ENCODE measurements at regions not wholly inside any gene's neighbourhood (a gene's known extent, or its start where the extent isn't known, plus 50 kb on each side); places are given as distances from the start of the nearest gene placed in this dataset.

DNA sequence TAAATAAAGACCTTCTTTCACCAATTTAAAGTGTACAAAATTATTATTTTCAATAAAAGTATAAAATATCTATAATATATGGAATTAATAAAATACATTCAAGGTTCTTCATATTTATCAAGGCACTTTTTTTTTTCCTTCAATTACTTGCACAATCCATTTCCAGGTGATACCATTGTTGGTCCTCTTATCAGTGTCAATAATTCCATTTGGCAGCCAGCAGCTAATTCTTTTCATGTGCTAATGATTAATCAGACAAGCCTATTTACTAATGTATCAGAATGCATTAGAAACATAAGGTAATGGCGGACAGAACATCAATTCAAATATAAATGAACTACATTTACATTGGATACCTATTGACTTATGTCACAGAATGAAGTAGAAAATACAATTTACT, 622.2 kb downstream of the TOX3 start:
- no peak overlapping the region for H3K27ac Mint-ChIP-seq
- no peak overlapping the region for H3K4me3 Mint-ChIP-seq
- H3K9me3 Mint-ChIP-seq: no peaks in the 10 kb centered on the region
- no peaks in the 10 kb centered on the region for H3K4me1 Mint-ChIP-seq (ENCODE audit: low read depth)
- intact Hi-C loops (cut with micrococcal nuclease): no loop called here
- no peaks in the 10 kb centered on the region for H3K27me3 Mint-ChIP-seq
- H3K36me3 Mint-ChIP-seq (ENCODE audit: low read depth): no peaks in the 10 kb centered on the region

DNA sequence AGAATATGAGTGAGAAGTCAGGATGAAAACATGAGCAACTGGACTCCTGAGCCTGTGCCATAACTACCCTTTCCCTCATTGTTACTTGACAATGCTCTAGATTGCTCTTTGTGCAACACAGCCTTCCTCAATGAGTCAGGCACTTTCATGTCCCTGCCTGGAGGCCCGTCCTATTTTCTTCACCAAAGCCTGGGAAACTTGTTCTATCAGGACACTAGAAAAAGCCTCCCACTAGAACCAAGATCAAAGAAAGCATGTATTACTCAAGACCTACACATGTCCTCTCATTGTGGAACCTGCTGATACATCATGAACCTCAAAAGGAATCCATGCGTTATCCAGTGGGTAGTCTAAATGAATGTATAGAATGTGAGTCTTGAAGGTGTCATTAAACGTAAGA, 624.5 kb downstream of the TOX3 start:
- intact Hi-C loops (cut with micrococcal nuclease): no loop called here

GRCh38 chr16:51919736-51920135, 627.2 kb downstream of the TOX3 start:
- no peaks in the 10 kb centered on the region for H3K27me3 Mint-ChIP-seq
- no peak overlapping the region for H3K27ac Mint-ChIP-seq
- no peaks in the 10 kb centered on the region for H3K36me3 Mint-ChIP-seq (ENCODE audit: low read depth)
- H3K4me3 Mint-ChIP-seq: no peak overlapping the region
- H3K9me3 Mint-ChIP-seq: no peaks in the 10 kb centered on the region
- no peaks in the 10 kb centered on the region for H3K4me1 Mint-ChIP-seq (ENCODE audit: low read depth)
- intact Hi-C loops (cut with micrococcal nuclease): no loop called here

More for the DNA sequence above, 624.5 kb downstream of the TOX3 start:
- H3K9me3 Mint-ChIP-seq: no peaks in the 10 kb centered on the region
- H3K36me3 Mint-ChIP-seq (ENCODE audit: low read depth): no peaks in the 10 kb centered on the region
- no peak overlapping the region for H3K27ac Mint-ChIP-seq
- H3K4me3 Mint-ChIP-seq: no peak overlapping the region
- no peaks in the 10 kb centered on the region for H3K4me1 Mint-ChIP-seq (ENCODE audit: low read depth)
- no peaks in the 10 kb centered on the region for H3K27me3 Mint-ChIP-seq

DNA sequence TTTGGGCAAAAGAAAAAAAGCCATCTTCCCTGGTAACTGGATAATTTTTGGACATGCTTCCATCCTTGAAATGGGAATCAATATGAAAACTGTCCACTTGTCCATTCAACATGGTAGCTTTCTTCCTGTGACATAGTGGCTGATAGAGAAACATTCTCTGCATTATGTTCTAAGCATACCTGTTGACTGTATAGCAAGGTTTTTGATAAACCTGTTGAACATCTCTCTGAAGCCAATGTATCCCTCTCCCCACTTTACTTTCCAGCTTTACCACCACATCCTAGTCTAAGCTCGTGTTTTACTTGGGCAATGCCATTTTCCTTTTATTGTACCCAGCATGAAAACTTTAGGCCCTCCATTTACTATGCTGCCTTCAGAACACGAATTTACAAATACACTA, 630.1 kb downstream of the TOX3 start:
- Mint-ChIP-seq H3K27me3 (no peaks in the 10 kb centered on the region), H3K36me3 (ENCODE audit: low read depth) (no peaks in the 10 kb centered on the region), H3K27ac (no peak overlapping the region), H3K4me1 (ENCODE audit: low read depth) (no peaks in the 10 kb centered on the region), H3K9me3 (no peaks in the 10 kb centered on the region), H3K4me3 (no peak overlapping the region)
- intact Hi-C loops (cut with micrococcal nuclease): no loop called here

DNA sequence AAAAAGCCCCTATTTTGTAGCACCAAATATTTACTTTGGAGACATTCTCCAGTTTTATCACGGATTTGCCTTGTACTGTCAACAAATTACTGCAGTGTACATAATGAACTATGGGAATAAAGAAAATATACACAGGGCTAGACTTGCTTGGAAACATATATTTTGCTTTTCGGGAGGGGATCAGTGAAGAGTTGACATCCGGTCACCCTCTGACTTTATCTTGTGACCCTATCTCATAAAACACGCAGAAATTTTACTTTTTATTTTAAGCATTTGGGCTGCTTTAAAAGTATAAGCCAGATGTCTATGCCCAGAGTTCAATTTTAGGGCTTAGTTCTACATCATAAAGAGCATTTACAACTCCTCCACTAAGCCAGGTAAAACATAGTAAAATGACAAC, 630.7 kb downstream of the TOX3 start:
- no peaks in the 10 kb centered on the region for H3K27me3 Mint-ChIP-seq
- H3K4me1 Mint-ChIP-seq (ENCODE audit: low read depth): no peaks in the 10 kb centered on the region
- H3K27ac Mint-ChIP-seq: no peak overlapping the region
- no peak overlapping the region for H3K4me3 Mint-ChIP-seq
- no peaks in the 10 kb centered on the region for H3K9me3 Mint-ChIP-seq
- intact Hi-C loops (cut with micrococcal nuclease): no loop called here
- no peaks in the 10 kb centered on the region for H3K36me3 Mint-ChIP-seq (ENCODE audit: low read depth)

GRCh38 chr16:51907680-51908079, 639.3 kb downstream of the TOX3 start:
- Mint-ChIP-seq H3K27me3 (no peaks in the 10 kb centered on the region), H3K4me3 (no peak overlapping the region), H3K4me1 (ENCODE audit: low read depth) (no peaks in the 10 kb centered on the region), H3K36me3 (ENCODE audit: low read depth) (no peaks in the 10 kb centered on the region), H3K9me3 (no peaks in the 10 kb centered on the region), H3K27ac (no peak overlapping the region)
- intact Hi-C loops (cut with micrococcal nuclease): no loop called here

- H3K36me3 Mint-ChIP-seq (ENCODE audit: low read depth): no peaks in the 10 kb centered on the region
- no peaks in the 10 kb centered on the region for H3K4me1 Mint-ChIP-seq (ENCODE audit: low read depth)
- H3K27me3 Mint-ChIP-seq: no peaks in the 10 kb centered on the region
- intact Hi-C loops (cut with micrococcal nuclease): no loop called here
- peaks cover 9% of the 10 kb centered on the region for H3K9me3 Mint-ChIP-seq
- H3K4me3 Mint-ChIP-seq: no peak overlapping the region
- no peak overlapping the region for H3K27ac Mint-ChIP-seq
Measured at GRCh38 chr16:51900221-51900780, 646.6 kb downstream of the TOX3 start.

- Mint-ChIP-seq H3K4me3 (no peak overlapping the region), H3K4me1 (ENCODE audit: low read depth) (no peaks in the 10 kb centered on the region), H3K27me3 (no peaks in the 10 kb centered on the region), H3K9me3 (peaks cover 9% of the 10 kb centered on the region), H3K27ac (no peak overlapping the region), H3K36me3 (ENCODE audit: low read depth) (no peaks in the 10 kb centered on the region)
- intact Hi-C loops (cut with micrococcal nuclease): no loop called here
Measured at GRCh38 chr16:51898872-51899271, 648.1 kb downstream of the TOX3 start.

DNA sequence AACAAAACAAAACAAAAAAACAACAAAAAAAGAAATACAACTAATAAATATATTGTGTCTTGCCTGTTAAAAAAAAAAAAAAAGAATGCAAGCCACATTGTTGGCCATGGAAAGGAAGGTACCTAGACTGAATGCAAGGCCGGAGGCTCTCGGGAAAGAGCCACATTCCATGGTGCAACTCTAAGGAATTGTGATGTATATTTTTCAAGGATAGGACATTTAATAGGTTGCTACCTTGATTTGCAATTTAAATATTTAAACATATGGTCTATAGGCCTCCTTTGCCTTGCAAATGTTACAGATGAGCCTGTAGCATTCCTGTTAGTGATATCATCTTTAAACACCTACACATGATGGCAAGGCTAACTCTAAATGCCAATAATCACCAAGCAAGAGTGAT, 650.9 kb downstream of the TOX3 start:
- no peak overlapping the region for H3K4me3 Mint-ChIP-seq
- intact Hi-C loops (cut with micrococcal nuclease): no loop called here
- no peaks in the 10 kb centered on the region for H3K36me3 Mint-ChIP-seq (ENCODE audit: low read depth)
- peaks cover 18% of the 10 kb centered on the region for H3K9me3 Mint-ChIP-seq
- H3K4me1 Mint-ChIP-seq (ENCODE audit: low read depth): no peaks in the 10 kb centered on the region
- no peaks in the 10 kb centered on the region for H3K27me3 Mint-ChIP-seq
- H3K27ac Mint-ChIP-seq: no peak overlapping the region

DNA sequence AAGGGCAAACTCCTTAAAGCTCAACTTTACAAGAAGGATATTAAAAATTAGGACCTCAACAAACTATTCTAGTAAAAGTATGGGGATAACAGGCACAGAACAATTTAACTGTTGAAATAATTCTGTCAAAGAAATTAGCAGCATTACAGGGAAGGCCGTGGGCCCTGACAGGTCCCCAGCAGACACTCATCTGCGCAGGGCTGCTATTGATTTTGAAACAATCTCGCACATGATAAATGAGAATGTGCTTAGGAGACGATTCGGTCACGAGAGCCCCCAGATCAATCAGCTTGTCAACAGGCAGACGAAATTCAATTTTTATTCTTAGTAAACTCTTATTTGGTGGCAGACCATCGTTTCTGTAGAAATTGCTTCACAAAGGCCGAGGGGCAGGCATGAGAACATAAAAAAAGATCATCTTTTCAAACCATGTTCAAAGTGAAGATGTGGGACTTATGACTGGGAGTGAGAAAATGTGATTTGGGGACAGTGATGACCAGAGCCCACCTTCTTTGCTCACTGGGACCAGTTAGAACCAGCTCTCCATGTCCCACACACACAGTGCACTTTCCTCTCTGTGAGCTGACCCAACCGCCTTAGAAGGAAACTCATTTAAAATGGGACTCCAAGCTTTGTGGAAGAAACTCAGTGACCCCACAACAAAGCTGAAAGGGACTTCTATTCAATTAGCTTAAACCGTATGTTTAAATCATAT, 654.5 kb downstream of the TOX3 start:
- intact Hi-C loops (cut with micrococcal nuclease): no loop called here
- H3K4me1 Mint-ChIP-seq (ENCODE audit: low read depth): no peaks in the 10 kb centered on the region
- no peaks in the 10 kb centered on the region for H3K27me3 Mint-ChIP-seq
- no peaks in the 10 kb centered on the region for H3K36me3 Mint-ChIP-seq (ENCODE audit: low read depth)
- peaks cover 9% of the 10 kb centered on the region for H3K9me3 Mint-ChIP-seq
- H3K27ac Mint-ChIP-seq: no peak overlapping the region
- no peak overlapping the region for H3K4me3 Mint-ChIP-seq

- no peak overlapping the region for H3K4me3 Mint-ChIP-seq
- intact Hi-C loops (cut with micrococcal nuclease): no loop called here
- H3K36me3 Mint-ChIP-seq (ENCODE audit: low read depth): no peaks in the 10 kb centered on the region
- H3K27ac Mint-ChIP-seq: no peak overlapping the region
- no peaks in the 10 kb centered on the region for H3K27me3 Mint-ChIP-seq
- H3K9me3 Mint-ChIP-seq: peaks cover 7% of the 10 kb centered on the region
- H3K4me1 Mint-ChIP-seq (ENCODE audit: low read depth): no peaks in the 10 kb centered on the region
Measured at GRCh38 chr16:51888534-51888933, 658.4 kb downstream of the TOX3 start.

GRCh38 chr16:51888016-51888415, 658.9 kb downstream of the TOX3 start:
- intact Hi-C loops (cut with micrococcal nuclease): no loop called here
- Mint-ChIP-seq H3K27me3 (no peaks in the 10 kb centered on the region), H3K4me3 (no peak overlapping the region), H3K36me3 (ENCODE audit: low read depth) (no peaks in the 10 kb centered on the region), H3K4me1 (ENCODE audit: low read depth) (no peaks in the 10 kb centered on the region), H3K27ac (no peak overlapping the region), H3K9me3 (peaks cover 2% of the 10 kb centered on the region)

GRCh38 chr16:51886456-51886855, 660.5 kb downstream of the TOX3 start:
- intact Hi-C loops (cut with micrococcal nuclease): no loop called here
- Mint-ChIP-seq H3K36me3 (ENCODE audit: low read depth) (no peaks in the 10 kb centered on the region), H3K4me3 (no peak overlapping the region), H3K27ac (no peak overlapping the region), H3K9me3 (no peaks in the 10 kb centered on the region), H3K4me1 (ENCODE audit: low read depth) (no peaks in the 10 kb centered on the region), H3K27me3 (no peaks in the 10 kb centered on the region)

DNA sequence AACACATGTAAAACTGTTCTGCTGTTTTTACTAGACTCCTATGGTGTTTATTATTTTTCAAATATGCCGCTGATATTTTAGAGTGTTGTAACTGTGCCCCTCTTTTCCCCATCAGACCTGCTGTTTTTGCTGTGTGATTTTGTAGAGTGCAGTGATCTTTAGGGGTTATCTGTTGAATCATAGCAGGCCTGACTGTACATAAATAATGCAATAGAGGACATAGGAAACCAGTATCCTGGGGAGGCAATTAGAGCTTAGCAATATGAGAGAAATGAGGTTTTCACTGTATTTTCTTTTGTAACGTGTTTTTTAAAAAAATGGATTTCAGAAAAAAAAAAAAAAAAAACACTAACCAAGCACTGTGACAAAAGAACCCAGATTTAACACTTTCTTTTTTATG, 662.2 kb downstream of the TOX3 start:
- Mint-ChIP-seq H3K36me3 (ENCODE audit: low read depth) (no peaks in the 10 kb centered on the region), H3K9me3 (no peaks in the 10 kb centered on the region), H3K4me3 (no peak overlapping the region), H3K27me3 (no peaks in the 10 kb centered on the region), H3K27ac (no peak overlapping the region), H3K4me1 (ENCODE audit: low read depth) (no peaks in the 10 kb centered on the region)
- intact Hi-C loops (cut with micrococcal nuclease): no loop called here

DNA sequence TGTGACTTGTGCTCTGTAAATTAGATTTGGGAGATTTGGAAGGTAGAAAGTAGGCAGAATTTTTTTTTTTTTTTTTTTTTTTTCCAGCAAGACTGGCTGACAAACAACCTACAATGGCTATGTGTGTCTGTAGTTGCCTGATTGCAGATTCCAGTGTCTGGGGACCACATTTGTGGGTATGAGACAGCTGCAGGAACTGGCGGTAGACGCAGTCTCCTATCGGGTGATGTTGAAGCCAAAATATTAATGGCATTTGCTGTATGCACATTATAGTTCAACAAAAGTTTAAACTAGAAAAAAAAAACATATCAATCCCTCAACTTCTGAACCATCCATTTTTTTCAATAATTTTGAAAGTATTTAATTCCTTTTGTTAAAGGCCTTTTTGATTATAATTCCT, 665.2 kb downstream of the TOX3 start:
- intact Hi-C loops (cut with micrococcal nuclease): no loop called here
- no peaks in the 10 kb centered on the region for H3K4me1 Mint-ChIP-seq (ENCODE audit: low read depth)
- no peaks in the 10 kb centered on the region for H3K36me3 Mint-ChIP-seq (ENCODE audit: low read depth)
- H3K27ac Mint-ChIP-seq: no peak overlapping the region
- no peaks in the 10 kb centered on the region for H3K9me3 Mint-ChIP-seq
- H3K27me3 Mint-ChIP-seq: no peaks in the 10 kb centered on the region
- H3K4me3 Mint-ChIP-seq: no peak overlapping the region
